H1 (cell line): ENCODE measurements at regions not wholly inside any gene's neighbourhood (a gene's known extent, or its start where the extent isn't known, plus 50 kb on each side); places are given as distances from the start of the nearest gene placed in this dataset.

Experiments used
- CTCF ChIA-PET: fragments of 300-600 bp; sonication (Branson Sonifier 250); formaldehyde crosslinking; loops from one replicate; lab custom pipeline; 2021; ENCODE audit not compliant: partially characterized antibody; lab: Charles Lee
- POLR2A ChIA-PET: fragments of 300-600 bp; sonication (Branson Sonifier 250); formaldehyde crosslinking; loops from one replicate; lab custom pipeline; 2021; ENCODE audit warnings: inconsistent platforms; ENCODE audit not compliant: partially characterized antibody; lab: Charles Lee
- DNase-seq, 2 experiments: peaks; one replicate each; pipeline versions ENCODE4 v3.0.0 to v3.0.0-alpha.2; 2010 to 2022; ENCODE audit warnings: low spot score in 2 of 2, low read depth in 1 of 2, mixed read lengths in 1 of 2
- FAIRE-seq: peaks from 2 replicates; lab custom pipeline; 2011; peaks lifted over from hg19 to GRCh38; lab: Jason Lieb, UNC
- H2AFZ ChIP-seq: 2 replicates; pipeline ENCODE4 v1.8.1; 2012; ENCODE audit warnings: low read length, inconsistent platforms
- H2AK5ac ChIP-seq: 2 replicates; pipeline ENCODE4 v1.6.1; 2013; ENCODE audit warnings: low read depth, low read length
- H2BK120ac ChIP-seq: replicated peaks from 2 replicates; pipeline ENCODE3; 2013; ENCODE audit warnings: low read depth, low read length, inconsistent platforms
- H2BK12ac ChIP-seq: 2 replicates; pipeline ENCODE4 v1.6.1; 2013; ENCODE audit warnings: low read depth, low read length
- H2BK15ac ChIP-seq: 2 replicates; pipeline ENCODE4 v1.6.1; 2013; ENCODE audit warnings: low read length
- H2BK20ac ChIP-seq: 2 replicates; pipeline ENCODE4 v1.6.1; 2013; ENCODE audit warnings: low read length
- H2BK5ac ChIP-seq: 2 replicates; pipeline ENCODE4 v1.6.1; 2013; ENCODE audit warnings: low read depth, low read length
- H3K14ac ChIP-seq: 2 replicates; pipeline ENCODE4 v1.6.1; 2013; ENCODE audit warnings: inconsistent platforms; ENCODE audit not compliant: insufficient read length
- H3K18ac ChIP-seq: 2 replicates; pipeline ENCODE4 v1.6.1; 2013; ENCODE audit warnings: low read length; ENCODE audit errors: extremely low read depth
- H3K23ac ChIP-seq: 2 replicates; pipeline ENCODE4 v1.6.1; 2013; ENCODE audit warnings: inconsistent platforms; ENCODE audit not compliant: insufficient read length
- H3K23me2 ChIP-seq: 2 replicates; pipeline ENCODE4 v1.6.1; 2013; ENCODE audit warnings: low read depth, low read length
- H3K27ac ChIP-seq: 2 replicates; pipeline ENCODE4 v1.6.1; 2011; ENCODE audit warnings: low read depth, low read length, inconsistent platforms
- H3K27me3 ChIP-seq, 4 experiments: replicated peaks in 1 of 4; 1 replicate in 1 of 4; 2 replicates in 3 of 4; pipeline versions ENCODE4 v1.6.1 to v1.8.1; 2011 to 2013; ENCODE audit warnings: low read length in 3 of 4, mild to moderate bottlenecking in 3 of 4, inconsistent platforms in 2 of 4, mixed read lengths in 2 of 4, moderate library complexity in 1 of 4; ENCODE audit not compliant: control insufficient read depth in 3 of 4, insufficient read depth in 3 of 4; ENCODE audit errors: extremely low read depth in 1 of 4
- H3K36me3 ChIP-seq, 4 experiments: 2 replicates each; pipeline versions ENCODE4 v1.6.1 to v1.8.1; 2011 to 2013; ENCODE audit warnings: mild to moderate bottlenecking in 4 of 4, low read length in 3 of 4, moderate library complexity in 2 of 4, control low read depth in 1 of 4, inconsistent platforms in 1 of 4; ENCODE audit not compliant: insufficient read depth in 4 of 4, control insufficient read depth in 2 of 4
- H3K4ac ChIP-seq: replicated peaks from 2 replicates; pipeline ENCODE3; 2013; ENCODE audit warnings: low read length, low read depth, mixed read lengths, inconsistent platforms; ENCODE audit not compliant: insufficient read length
- H3K4me1 ChIP-seq, 4 experiments: replicated peaks in 1 of 4; 1 replicate in 1 of 4; 2 replicates in 3 of 4; pipeline versions ENCODE4 v1.6.1 to v1.8.1; 2011 to 2013; ENCODE audit warnings: low read length in 3 of 4, inconsistent platforms in 2 of 4, mixed read lengths in 1 of 4; ENCODE audit not compliant: insufficient read depth in 4 of 4, control insufficient read depth in 3 of 4
- H3K4me2 ChIP-seq, 2 experiments: 2 replicates each; pipeline versions ENCODE4 v1.6.1 to v1.8.1; 2011 to 2013; ENCODE audit warnings: low read depth in 2 of 2, low read length in 2 of 2, control low read depth in 1 of 2, inconsistent platforms in 1 of 2, mild to moderate bottlenecking in 1 of 2; ENCODE audit not compliant: insufficient read depth in 1 of 2
- H3K4me3 ChIP-seq, 4 experiments: fragments of 200-600, 300-600 bp in 1 of 4; sonication (generic), shearing (Covaris generic), sonication (Bioruptor Twin) in 1 of 4; 2 replicates each; pipeline versions ENCODE4 v1.5.1 to v1.8.1; 2011 to 2016; ENCODE audit warnings: low read length in 4 of 4, low read depth in 3 of 4, control low read depth in 2 of 4, inconsistent platforms in 2 of 4, mild to moderate bottlenecking in 2 of 4, mixed read lengths in 1 of 4, moderate library complexity in 1 of 4; ENCODE audit not compliant: insufficient read depth in 2 of 4; ENCODE audit errors: extremely low read depth in 1 of 4
- H3K56ac ChIP-seq: replicated peaks from 2 replicates; pipeline ENCODE3; 2013; ENCODE audit warnings: low read depth, mild to moderate bottlenecking, mixed read lengths, low read length, inconsistent platforms; ENCODE audit not compliant: insufficient read length
- H3K79me1 ChIP-seq: 2 replicates; pipeline ENCODE4 v1.6.1; 2013; ENCODE audit warnings: low read depth, low read length, control low read depth
- H3K79me2 ChIP-seq, 2 experiments: 2 replicates each; pipeline versions ENCODE4 v1.6.1 to v1.8.1; 2012 to 2013; ENCODE audit warnings: low read length in 2 of 2, mild to moderate bottlenecking in 2 of 2, inconsistent platforms in 1 of 2; ENCODE audit not compliant: insufficient read depth in 2 of 2, control insufficient read depth in 1 of 2
- H3K9ac ChIP-seq, 4 experiments: replicated peaks in 1 of 4; 1 replicate in 1 of 4; 2 replicates in 3 of 4; pipeline versions ENCODE4 v1.6.1 to v1.8.1; 2011 to 2013; ENCODE audit warnings: low read depth in 3 of 4, low read length in 3 of 4, control low read depth in 2 of 4, mild to moderate bottlenecking in 2 of 4, moderate library complexity in 2 of 4, inconsistent platforms in 1 of 4; ENCODE audit errors: extremely low read depth in 1 of 4
- H3K9me3 ChIP-seq, 2 experiments: 2 replicates each; pipeline versions ENCODE4 v1.6.1 to v1.8.1; 2012 to 2013; ENCODE audit warnings: mild to moderate bottlenecking in 2 of 2, moderate library complexity in 2 of 2, control low read depth in 1 of 2, inconsistent platforms in 1 of 2, low read depth in 1 of 2, low read length in 1 of 2, mixed read lengths in 1 of 2; ENCODE audit not compliant: insufficient read depth in 2 of 2
- H4K20me1 ChIP-seq, 2 experiments: replicated peaks in 1 of 2; 2 replicates each; pipeline versions ENCODE3 to v1.8.1; 2011 to 2013; ENCODE audit warnings: inconsistent platforms in 2 of 2, low read length in 2 of 2, mild to moderate bottlenecking in 1 of 2; ENCODE audit not compliant: insufficient read depth in 2 of 2, control insufficient read depth in 1 of 2
- H4K5ac ChIP-seq: 2 replicates; pipeline ENCODE4 v1.6.1; 2013; ENCODE audit warnings: low read length, low read depth, mixed read lengths, inconsistent platforms; ENCODE audit not compliant: insufficient read length
- H4K8ac ChIP-seq: 2 replicates; pipeline ENCODE4 v1.8.0; 2013; ENCODE audit warnings: mild to moderate bottlenecking, moderate library complexity, low read length, inconsistent platforms; ENCODE audit not compliant: insufficient read depth; ENCODE audit errors: extremely low read depth
- H4K91ac ChIP-seq: replicated peaks from 2 replicates; pipeline ENCODE3; 2013; ENCODE audit warnings: low read length, mixed read lengths, inconsistent platforms; ENCODE audit not compliant: insufficient read length
- BACH1 ChIP-seq: IDR thresholded peaks from 2 replicates; pipeline ENCODE4 v1.6.1; 2012; ENCODE audit warnings: low read length, improper control_type of control experiment
- BRCA1 ChIP-seq: IDR thresholded peaks from 2 replicates; pipeline ENCODE4 v1.6.1; 2012; ENCODE audit warnings: low read depth, low read length, improper control_type of control experiment
- FOSL1 ChIP-seq: IDR thresholded peaks from 2 replicates; pipeline ENCODE4 v1.6.1; 2011; ENCODE audit warnings: mild to moderate bottlenecking, low read depth, low read length, moderate library complexity; ENCODE audit not compliant: insufficient read depth
- GABPA ChIP-seq: IDR thresholded peaks from 2 replicates; pipeline ENCODE4 v1.6.1; 2011; ENCODE audit warnings: mild to moderate bottlenecking, low read length, moderate library complexity, borderline replicate concordance; ENCODE audit not compliant: insufficient read depth
- JUN ChIP-seq: IDR thresholded peaks from 2 replicates; pipeline ENCODE4 v1.6.1; 2011; ENCODE audit warnings: low read depth, mild to moderate bottlenecking, improper control_type of control experiment, low read length
- JUND ChIP-seq: IDR thresholded peaks from 2 replicates; pipeline ENCODE4 v1.6.1; 2011; ENCODE audit warnings: mild to moderate bottlenecking, improper control_type of control experiment, low read length
- KDM5A ChIP-seq: fragments of 200-600 bp; IDR thresholded peaks from 2 replicates; pipeline ENCODE4 v1.7.1; 2012; ENCODE audit warnings: mild to moderate bottlenecking, low read length, inconsistent platforms, mixed read lengths
- POU5F1 ChIP-seq: IDR thresholded peaks from 2 replicates; pipeline ENCODE4 v1.6.1; 2011; ENCODE audit warnings: low read depth, mild to moderate bottlenecking, low read length, moderate library complexity
- RFX5 ChIP-seq: IDR thresholded peaks from 2 replicates; pipeline ENCODE4 v1.6.1; 2011; ENCODE audit warnings: low read depth, low read length, improper control_type of control experiment, borderline replicate concordance
- SIRT6 ChIP-seq: IDR thresholded peaks from one replicate; pipeline ENCODE4 v1.7.1; 2012; ENCODE audit warnings: low read length, inconsistent platforms
- SP4 ChIP-seq: IDR thresholded peaks from 2 replicates; pipeline ENCODE4 v1.6.1; 2012; ENCODE audit warnings: low read length, inconsistent platforms
- SUZ12 ChIP-seq: fragments of 200-600 bp; sonication (generic); IDR thresholded peaks from 2 replicates; pipeline ENCODE4 v1.6.1; 2012; ENCODE audit warnings: mild to moderate bottlenecking, inconsistent platforms, low read length, moderate library complexity, mixed read lengths
- TCF12 ChIP-seq: IDR thresholded peaks from 2 replicates; pipeline ENCODE4 v1.6.1; 2011; ENCODE audit warnings: low read depth, mild to moderate bottlenecking, low read length
- ZNF274 ChIP-seq: IDR thresholded peaks from 2 replicates; pipeline ENCODE4 v1.7.0; 2012; ENCODE audit warnings: low read length, borderline replicate concordance; ENCODE audit errors: extremely low read depth
- WGBS, 2 experiments: shearing (Covaris generic) in 1 of 2; methylation state at CpG; one replicate each; pipeline versions ENCODE4 v1.1.6 to v1.1.7; 2013 to 2015; ENCODE audit warnings: low lambda C conversion rate in 2 of 2, mixed read lengths in 2 of 2, inconsistent platforms in 1 of 2, low coverage in 1 of 2, missing lambda C conversion rate in 1 of 2; ENCODE audit not compliant: insufficient replicate concordance in 2 of 2, insufficient coverage in 1 of 2, insufficient read length in 1 of 2; ENCODE audit errors: extremely low coverage in 1 of 2, missing lambda C conversion rate in 1 of 2; 5-methylcytosine and 5-hydroxymethylcytosine counted together

GRCh38 chr6:744666-745353 lies 51.9 kb upstream of the EXOC2 start:
- H2BK15ac ChIP-seq = no peak overlapping the region
- no peak overlapping the region for H3K4me2 ChIP-seq

More at GRCh38 chr6:744666-745353, 51.9 kb upstream of the EXOC2 start:
- Histone ChIP-seq H4K8ac (no peak overlapping the region), H3K4ac (no peak overlapping the region), H3K23me2 (no peaks in the 10 kb centered on the region), H2BK5ac (no peak overlapping the region), H3K27ac (no peak overlapping the region), H2AK5ac (no peak overlapping the region), H4K5ac (no peak overlapping the region), H3K18ac (no peak overlapping the region), H3K36me3 (no peaks in the 10 kb centered on the region), H3K79me2 (no peaks in the 10 kb centered on the region), H3K14ac (no peak overlapping the region), H3K4me1 (no peaks in the 10 kb centered on the region), H3K79me1 (no peaks in the 10 kb centered on the region), H2BK120ac (no peak overlapping the region), H3K9me3 (no peaks in the 10 kb centered on the region), H3K27me3 (no peaks in the 10 kb centered on the region), H3K4me3 (no peak overlapping the region), H4K20me1 (no peaks in the 10 kb centered on the region), H3K56ac (no peak overlapping the region), H3K23ac (no peak overlapping the region), H3K9ac (no peak overlapping the region), H4K91ac (no peak overlapping the region), H2AFZ (no peak overlapping the region), H2BK12ac (no peak overlapping the region), H2BK20ac (no peak overlapping the region)
- ChIA-PET CTCF (interaction anchor here (0.7 to 1.2 kb wide), 3 partner anchors 15 to 30 kb away, joined by 3 read pairs; no protein-coding TSS in a partner anchor), POLR2A (no interaction called here)
- WGBS, 2 experiments = 90% methylated on average over 7 of the region's 7 CpGs; no CpG with 5 or more reads in 1 of the 2 experiments
- no peak for TF ChIP-seq KDM5A
- no peak for TF ChIP-seq GABPA
- TF ChIP-seq JUND = no peak
- no peak for TF ChIP-seq JUN
- TF ChIP-seq SUZ12 = no peak
- TF ChIP-seq FOSL1 = no peak
- no peak for TF ChIP-seq BRCA1
- TF ChIP-seq TCF12 = no peak
- no peak for TF ChIP-seq RFX5
- no peak for TF ChIP-seq SIRT6
- TF ChIP-seq SP4 = no peak
- TF ChIP-seq ZNF274 = no peak
- TF ChIP-seq POU5F1 = no peak
- TF ChIP-seq BACH1 = no peak
- no peak for FAIRE-seq
- no peak for DNase-seq
